Panc1 (cell line): ENCODE measurements at regions not wholly inside any gene's neighbourhood (a gene's known extent, or its start where the extent isn't known, plus 50 kb on each side); places are given as distances from the start of the nearest gene placed in this dataset.

ENCODE experiments used
- POLR2AphosphoS5 ChIP-seq: IDR thresholded peaks from 2 replicates; pipeline ENCODE4 v1.6.1; 2012; ENCODE audit warnings: mild to moderate bottlenecking, low read depth, low read length, moderate library complexity
- TCF7L2 ChIP-seq: IDR thresholded peaks from 2 replicates; pipeline ENCODE4 v1.6.1; 2011; ENCODE audit warnings: mild to moderate bottlenecking, low read depth, low read length, inconsistent platforms
- TF ChIP-seq, protein P1 (sequence below): fragments of 450-650 bp; IDR thresholded peaks from 2 replicates; pipeline ENCODE4 v1.5.1; 2017; ENCODE audit warnings: mild to moderate bottlenecking
- TF ChIP-seq, protein P2 (sequence below), 2 experiments: IDR thresholded peaks; 2 replicates each; pipeline ENCODE4 v1.6.1; 2011 to 2012; ENCODE audit warnings: low read depth in 2 of 2, control low read depth in 1 of 2, low read length in 1 of 2, mild to moderate bottlenecking in 1 of 2, moderate library complexity in 1 of 2; ENCODE audit not compliant: insufficient read depth in 1 of 2

DNA sequence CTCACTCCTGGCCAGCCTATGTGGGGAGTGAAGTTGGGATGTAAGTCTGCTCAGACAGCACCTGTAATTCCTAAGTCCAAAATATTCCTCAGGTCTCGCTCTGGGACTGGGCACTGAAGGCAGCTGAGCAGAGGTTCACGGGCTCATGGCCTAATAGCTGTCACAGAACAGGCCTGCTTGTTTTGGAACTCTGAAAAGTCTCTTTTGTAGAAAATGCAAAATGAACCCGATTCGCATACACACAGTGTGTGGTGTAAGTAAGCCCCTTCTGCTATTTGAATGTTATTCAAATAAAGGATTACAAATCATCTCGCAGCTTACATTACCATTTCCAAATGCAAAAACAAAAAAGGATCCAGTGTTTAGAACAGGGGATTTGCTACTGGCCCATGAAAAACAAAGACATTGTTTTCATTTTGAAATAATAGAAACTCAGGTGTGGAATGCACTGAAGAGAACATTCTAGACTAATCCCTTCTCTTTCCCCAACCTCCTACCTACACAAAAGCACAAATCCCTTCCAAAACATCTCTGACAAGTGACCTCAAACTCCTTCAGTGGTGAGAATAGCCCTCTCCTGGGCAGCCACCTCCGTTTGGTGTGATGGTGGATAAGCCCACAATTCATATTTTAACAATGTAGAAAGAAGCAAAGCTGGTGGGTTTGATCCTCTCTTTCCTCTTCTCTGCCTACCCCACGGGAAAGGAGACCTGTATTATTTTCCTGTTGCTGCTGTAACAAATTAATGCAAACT is 118.3 kb upstream of the NCK2 start:
- TF ChIP-seq, protein P1, sequence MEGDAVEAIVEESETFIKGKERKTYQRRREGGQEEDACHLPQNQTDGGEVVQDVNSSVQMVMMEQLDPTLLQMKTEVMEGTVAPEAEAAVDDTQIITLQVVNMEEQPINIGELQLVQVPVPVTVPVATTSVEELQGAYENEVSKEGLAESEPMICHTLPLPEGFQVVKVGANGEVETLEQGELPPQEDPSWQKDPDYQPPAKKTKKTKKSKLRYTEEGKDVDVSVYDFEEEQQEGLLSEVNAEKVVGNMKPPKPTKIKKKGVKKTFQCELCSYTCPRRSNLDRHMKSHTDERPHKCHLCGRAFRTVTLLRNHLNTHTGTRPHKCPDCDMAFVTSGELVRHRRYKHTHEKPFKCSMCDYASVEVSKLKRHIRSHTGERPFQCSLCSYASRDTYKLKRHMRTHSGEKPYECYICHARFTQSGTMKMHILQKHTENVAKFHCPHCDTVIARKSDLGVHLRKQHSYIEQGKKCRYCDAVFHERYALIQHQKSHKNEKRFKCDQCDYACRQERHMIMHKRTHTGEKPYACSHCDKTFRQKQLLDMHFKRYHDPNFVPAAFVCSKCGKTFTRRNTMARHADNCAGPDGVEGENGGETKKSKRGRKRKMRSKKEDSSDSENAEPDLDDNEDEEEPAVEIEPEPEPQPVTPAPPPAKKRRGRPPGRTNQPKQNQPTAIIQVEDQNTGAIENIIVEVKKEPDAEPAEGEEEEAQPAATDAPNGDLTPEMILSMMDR: no peak
- TF ChIP-seq TCF7L2 (no peak), POLR2AphosphoS5 (no peak)
- TF ChIP-seq, protein P2, sequence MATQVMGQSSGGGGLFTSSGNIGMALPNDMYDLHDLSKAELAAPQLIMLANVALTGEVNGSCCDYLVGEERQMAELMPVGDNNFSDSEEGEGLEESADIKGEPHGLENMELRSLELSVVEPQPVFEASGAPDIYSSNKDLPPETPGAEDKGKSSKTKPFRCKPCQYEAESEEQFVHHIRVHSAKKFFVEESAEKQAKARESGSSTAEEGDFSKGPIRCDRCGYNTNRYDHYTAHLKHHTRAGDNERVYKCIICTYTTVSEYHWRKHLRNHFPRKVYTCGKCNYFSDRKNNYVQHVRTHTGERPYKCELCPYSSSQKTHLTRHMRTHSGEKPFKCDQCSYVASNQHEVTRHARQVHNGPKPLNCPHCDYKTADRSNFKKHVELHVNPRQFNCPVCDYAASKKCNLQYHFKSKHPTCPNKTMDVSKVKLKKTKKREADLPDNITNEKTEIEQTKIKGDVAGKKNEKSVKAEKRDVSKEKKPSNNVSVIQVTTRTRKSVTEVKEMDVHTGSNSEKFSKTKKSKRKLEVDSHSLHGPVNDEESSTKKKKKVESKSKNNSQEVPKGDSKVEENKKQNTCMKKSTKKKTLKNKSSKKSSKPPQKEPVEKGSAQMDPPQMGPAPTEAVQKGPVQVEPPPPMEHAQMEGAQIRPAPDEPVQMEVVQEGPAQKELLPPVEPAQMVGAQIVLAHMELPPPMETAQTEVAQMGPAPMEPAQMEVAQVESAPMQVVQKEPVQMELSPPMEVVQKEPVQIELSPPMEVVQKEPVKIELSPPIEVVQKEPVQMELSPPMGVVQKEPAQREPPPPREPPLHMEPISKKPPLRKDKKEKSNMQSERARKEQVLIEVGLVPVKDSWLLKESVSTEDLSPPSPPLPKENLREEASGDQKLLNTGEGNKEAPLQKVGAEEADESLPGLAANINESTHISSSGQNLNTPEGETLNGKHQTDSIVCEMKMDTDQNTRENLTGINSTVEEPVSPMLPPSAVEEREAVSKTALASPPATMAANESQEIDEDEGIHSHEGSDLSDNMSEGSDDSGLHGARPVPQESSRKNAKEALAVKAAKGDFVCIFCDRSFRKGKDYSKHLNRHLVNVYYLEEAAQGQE (IDR thresholded peaks at IDR 0.05; ENCODE audit: insufficient read depth in 1 of 2, low read depth in 2 of 2, low read length in 1 of 2): no peak
